Left lung (tissue), 4 donors: ENCODE measurements at regions not wholly inside any gene's neighbourhood (a gene's known extent, or its start where the extent isn't known, plus 50 kb on each side); places are given as distances from the start of the nearest gene placed in this dataset.

ENCODE experiments used
- ATAC-seq: fragments of 200-7000 bp; cut with Tn5 transposase; one replicate; pipeline ENCODE4 v1.9.1; 2020; ENCODE audit warnings: moderate library complexity
- DNase-seq, 4 donors: peaks; one replicate each; pipeline ENCODE4 v3.0.0-alpha.2; 2013 to 2020
- H3K27ac ChIP-seq, 2 donors: fragments of 200-600 bp; sonication (generic) in 1 of 2; one replicate each; pipeline versions ENCODE4 v1.5.0 to v1.8.0; 2020 to 2021
- H3K27me3 ChIP-seq, 2 donors: fragments of 200-600 bp; sonication (generic) in 1 of 2; one replicate each; pipeline versions ENCODE4 v1.5.0 to v1.8.0; 2020 to 2021
- H3K36me3 ChIP-seq, 2 donors: fragments of 200-600 bp; sonication (generic) in 1 of 2; one replicate each; pipeline versions ENCODE4 v1.5.0 to v1.8.0; 2020 to 2021
- H3K4me1 ChIP-seq, 2 donors: fragments of 200-600 bp; one replicate each; pipeline ENCODE4 v1.8.0; 2021
- H3K4me3 ChIP-seq, 2 donors: fragments of 200-600 bp; sonication (generic) in 1 of 2; one replicate each; pipeline versions ENCODE4 v1.5.0 to v1.8.0; 2020 to 2021; ENCODE audit warnings: mild to moderate bottlenecking in 1 of 2
- H3K9me3 ChIP-seq, 2 donors: fragments of 200-600 bp; sonication (generic) in 1 of 2; one replicate each; pipeline versions ENCODE4 v1.5.0 to v1.8.0; 2020 to 2021
- intact Hi-C, 2 donors: fragments of 100-400 bp; cut with DNase I; formaldehyde crosslinking; loops; one replicate each; pipeline versions ENCODE4 v1.11.2 to v1.14.2; 2022
- TF ChIP-seq, protein P1 (sequence below), 2 donors: fragments of 200-600 bp; sonication (generic) in 1 of 2; IDR thresholded peaks; one replicate each; pipeline versions ENCODE4 v1.5.0 to v1.8.0; 2021; ENCODE audit warnings: antibody characterized with exemption in 2 of 2
- donor health status: DM: no; HTN: yes; CAD: no.
- donor health status: DM: no; HTN: no; CAD: no.

DNA sequence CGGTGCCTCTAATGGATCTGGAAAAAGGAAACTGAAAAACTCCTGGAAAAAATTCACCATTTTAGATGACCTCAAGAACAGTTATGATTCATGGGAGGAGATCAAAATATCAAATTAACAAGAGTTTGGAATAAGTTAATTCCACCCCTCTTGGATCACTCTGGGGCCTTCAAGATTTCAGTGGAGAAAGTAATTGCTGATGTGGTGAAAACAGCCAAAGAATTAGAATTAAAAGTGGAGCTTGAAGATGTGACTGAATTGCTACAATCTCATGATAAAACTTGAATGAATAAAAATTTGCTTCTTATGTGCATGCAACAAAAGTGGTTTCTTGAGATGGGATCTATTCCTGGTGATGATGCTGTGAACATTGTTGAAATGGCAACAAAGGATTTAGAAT is 974.4 kb upstream of the GYPC start:
- DNase-seq (no peak), ATAC-seq (no peak)
- Histone ChIP-seq H3K27ac (no peak overlapping the region), H3K36me3 (no peaks in the 10 kb centered on the region), H3K4me3 (no peak overlapping the region), H3K9me3 (peaks cover 0 to 4% of the 10 kb centered on the region in 2 donors), H3K4me1 (no peaks in the 10 kb centered on the region), H3K27me3 (no peaks in the 10 kb centered on the region)
- TF ChIP-seq, protein P1, sequence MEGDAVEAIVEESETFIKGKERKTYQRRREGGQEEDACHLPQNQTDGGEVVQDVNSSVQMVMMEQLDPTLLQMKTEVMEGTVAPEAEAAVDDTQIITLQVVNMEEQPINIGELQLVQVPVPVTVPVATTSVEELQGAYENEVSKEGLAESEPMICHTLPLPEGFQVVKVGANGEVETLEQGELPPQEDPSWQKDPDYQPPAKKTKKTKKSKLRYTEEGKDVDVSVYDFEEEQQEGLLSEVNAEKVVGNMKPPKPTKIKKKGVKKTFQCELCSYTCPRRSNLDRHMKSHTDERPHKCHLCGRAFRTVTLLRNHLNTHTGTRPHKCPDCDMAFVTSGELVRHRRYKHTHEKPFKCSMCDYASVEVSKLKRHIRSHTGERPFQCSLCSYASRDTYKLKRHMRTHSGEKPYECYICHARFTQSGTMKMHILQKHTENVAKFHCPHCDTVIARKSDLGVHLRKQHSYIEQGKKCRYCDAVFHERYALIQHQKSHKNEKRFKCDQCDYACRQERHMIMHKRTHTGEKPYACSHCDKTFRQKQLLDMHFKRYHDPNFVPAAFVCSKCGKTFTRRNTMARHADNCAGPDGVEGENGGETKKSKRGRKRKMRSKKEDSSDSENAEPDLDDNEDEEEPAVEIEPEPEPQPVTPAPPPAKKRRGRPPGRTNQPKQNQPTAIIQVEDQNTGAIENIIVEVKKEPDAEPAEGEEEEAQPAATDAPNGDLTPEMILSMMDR (IDR thresholded peaks at IDR 0.05) = no peak
- intact Hi-C loops = no loop called here

DNA sequence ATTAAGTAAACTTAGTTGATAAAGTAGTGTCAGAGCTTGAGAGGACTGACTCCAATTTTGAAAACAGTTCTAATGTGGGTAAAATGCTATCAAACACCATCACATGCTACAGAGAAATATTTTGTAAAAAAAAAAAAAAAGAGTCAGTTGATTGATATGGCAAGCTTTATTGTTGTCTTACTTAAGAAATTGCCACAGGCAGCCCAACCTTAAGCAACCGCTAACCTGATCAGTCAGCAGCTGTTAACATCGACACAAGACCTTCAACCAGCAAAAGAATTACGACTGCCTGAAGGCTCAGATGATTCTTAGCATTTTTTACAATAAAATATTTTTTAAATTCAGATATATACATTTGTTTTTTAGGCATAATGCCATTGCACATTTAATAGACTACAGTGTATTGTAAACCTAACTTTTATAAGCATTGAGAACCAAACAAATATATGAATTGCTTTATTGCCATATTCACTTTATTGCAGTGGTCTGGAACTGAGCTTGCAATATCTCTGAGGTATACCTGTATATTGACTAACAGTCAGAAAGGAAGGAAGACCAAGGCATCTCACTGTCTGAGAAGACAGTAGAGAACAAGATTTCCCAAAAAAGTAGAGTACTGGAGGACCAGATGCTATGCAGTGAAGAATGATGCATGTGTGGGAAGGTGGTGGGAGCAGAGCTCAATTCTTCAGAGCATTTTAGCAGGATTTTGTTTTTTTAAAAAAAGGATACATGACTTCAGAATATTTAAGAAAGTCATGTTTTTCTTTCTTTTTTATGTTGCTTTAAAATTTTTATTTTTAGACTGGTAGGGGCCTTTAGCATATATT is 973.8 kb upstream of the GYPC start:
- Histone ChIP-seq H3K4me3 (no peak overlapping the region), H3K27ac (no peak overlapping the region), H3K36me3 (no peaks in the 10 kb centered on the region), H3K4me1 (no peaks in the 10 kb centered on the region), H3K27me3 (no peaks in the 10 kb centered on the region), H3K9me3 (peaks cover 0 to 4% of the 10 kb centered on the region in 2 donors)
- intact Hi-C loops = no loop called here
- TF ChIP-seq, protein P1 (IDR thresholded peaks at IDR 0.05) = no peak
- DNase-seq (no peak), ATAC-seq (no peak)

DNA sequence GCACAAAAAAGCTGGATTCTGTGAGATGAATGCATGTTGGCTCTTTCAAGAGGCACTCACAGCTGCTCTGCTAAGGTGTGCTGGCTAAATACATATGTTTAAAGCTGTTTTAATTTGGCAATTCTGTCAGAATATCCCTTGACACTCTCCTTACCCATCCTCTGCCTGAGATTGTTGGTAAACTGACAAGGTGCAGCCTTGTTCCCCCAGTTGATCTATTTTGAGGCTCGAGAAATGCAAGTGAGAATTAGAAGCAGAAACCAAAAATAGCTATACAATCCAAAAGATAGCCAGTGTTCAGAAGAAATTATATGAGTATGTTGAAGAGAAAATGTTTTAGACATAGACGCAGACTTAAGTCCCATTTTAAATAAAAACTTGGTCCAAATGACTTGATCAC is 971.7 kb upstream of the GYPC start:
- peaks cover 0 to 4% of the 10 kb centered on the region in 2 donors for H3K9me3 ChIP-seq
- DNase-seq (no peak), ATAC-seq (no peak)
- no peaks in the 10 kb centered on the region for H3K4me1 ChIP-seq
- no peaks in the 10 kb centered on the region for H3K36me3 ChIP-seq
- TF ChIP-seq, protein P1 (IDR thresholded peaks at IDR 0.05) = no peak
- H3K27ac ChIP-seq = no peak overlapping the region
- intact Hi-C loops = no loop called here
- H3K27me3 ChIP-seq = no peaks in the 10 kb centered on the region
- no peak overlapping the region for H3K4me3 ChIP-seq

DNA sequence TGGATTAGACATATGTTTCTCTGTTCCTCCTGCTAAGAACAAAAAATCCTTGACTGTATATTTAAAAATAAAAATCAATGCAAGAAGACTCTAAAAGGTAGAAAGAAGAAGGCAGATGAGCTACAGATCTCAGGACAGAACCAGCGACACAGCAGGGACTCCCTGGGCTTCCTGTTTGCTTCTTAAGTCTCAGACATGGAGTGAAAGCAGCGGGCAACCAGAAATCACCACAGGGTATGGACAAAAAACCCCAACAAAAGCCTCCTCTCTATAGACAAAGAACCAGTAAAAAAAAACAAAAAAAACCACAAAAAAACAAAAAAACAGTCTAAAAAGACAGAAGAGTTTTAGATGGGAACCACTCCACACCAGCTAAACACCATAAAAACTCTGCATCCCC is 971.0 kb upstream of the GYPC start:
- Histone ChIP-seq H3K9me3 (peaks cover 0 to 4% of the 10 kb centered on the region in 2 donors), H3K36me3 (no peaks in the 10 kb centered on the region), H3K4me1 (no peaks in the 10 kb centered on the region), H3K27ac (no peak overlapping the region), H3K4me3 (no peak overlapping the region), H3K27me3 (no peaks in the 10 kb centered on the region)
- no peak for DNase-seq
- intact Hi-C loops = no loop called here
- no peak for ATAC-seq
- TF ChIP-seq, protein P1 (IDR thresholded peaks at IDR 0.05) = no peak

DNA sequence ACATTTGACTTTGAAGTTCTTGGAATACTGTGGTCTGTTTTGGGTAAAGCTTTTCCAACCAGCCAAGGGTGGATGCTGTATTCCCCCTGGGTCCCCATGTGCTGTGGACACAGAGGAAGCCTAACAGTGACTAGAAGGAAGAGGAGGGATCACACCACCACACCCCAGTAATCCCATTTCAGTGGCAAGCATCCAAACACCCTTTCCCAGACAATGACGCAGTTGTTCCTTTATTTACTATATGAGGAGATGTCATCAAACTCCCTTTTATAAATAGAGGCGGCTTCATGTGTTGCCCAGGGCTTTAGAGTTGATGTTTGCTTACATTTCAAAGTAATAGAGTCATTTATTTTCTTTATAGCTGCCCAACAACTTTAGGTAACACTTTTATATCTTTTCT is 959.4 kb upstream of the GYPC start:
- Histone ChIP-seq H3K4me3 (no peak overlapping the region), H3K27me3 (no peaks in the 10 kb centered on the region), H3K27ac (no peak overlapping the region), H3K4me1 (no peaks in the 10 kb centered on the region), H3K9me3 (no peaks in the 10 kb centered on the region), H3K36me3 (no peaks in the 10 kb centered on the region)
- no peak for DNase-seq
- intact Hi-C loops = no loop called here
- ATAC-seq = no peak
- TF ChIP-seq, protein P1 (IDR thresholded peaks at IDR 0.05) = no peak
